HCT116 (cell line): ENCODE measurements at regions not wholly inside any gene's neighbourhood (a gene's known extent, or its start where the extent isn't known, plus 50 kb on each side); places are given as distances from the start of the nearest gene placed in this dataset.

ENCODE experiments used
- ATAC-seq: fragments of 200-7000 bp; cut with Tn5 transposase; 2 replicates; pipeline ENCODE4 v1.9.1; 2020; ENCODE audit warnings: mild to moderate bottlenecking, moderate library complexity
- BruUV-seq: library from RNA; stranded (reverse); fragments of 400-500 nt; replicated peaks from 2 replicates; lab custom pipeline; 2021; lab: Mats Ljungman, UMichigan
- CTCF ChIA-PET: fragments of 300-600 bp; sonication (Branson Sonifier 250); formaldehyde crosslinking; loops from one replicate; lab custom pipeline; 2021; ENCODE audit warnings: antibody characterized with exemption; lab: Charles Lee
- POLR2A ChIA-PET: fragments of 300-600, 350-600 bp; sonication (Branson Sonifier 250); formaldehyde crosslinking; loops from one replicate; lab custom pipeline; 2021; ENCODE audit warnings: antibody characterized with exemption; lab: Charles Lee
- RAD21 ChIA-PET, 2 experiments: fragments of 300-600 bp; sonication (Branson Sonifier 250); formaldehyde crosslinking; loops; one replicate each; lab custom pipeline; 2023; ENCODE audit warnings: low total read pairs in 2 of 2; ENCODE audit not compliant: uncharacterized antibody in 2 of 2, unreplicated experiment in 2 of 2, low non-redundant PET in 1 of 2; lab: Charles Lee
- DNase-seq: peaks from one replicate; pipeline ENCODE4 v3.0.0-alpha.2; 2010; ENCODE audit warnings: low read depth, low spot score
- H2AFZ ChIP-seq: fragments of 200-600 bp; shearing (Covaris generic), sonication (generic); 2 replicates; pipeline ENCODE4 v1.6.1; 2017; ENCODE audit warnings: low read depth, mixed run types, mixed read lengths, antibody characterized with exemption, low read length; ENCODE audit not compliant: poor library complexity, severe bottlenecking
- H3K27ac ChIP-seq: 2 replicates; pipeline ENCODE4 v1.5.1; 2012; ENCODE audit warnings: low read depth, low read length
- H3K27me3 ChIP-seq: fragments of 200-600 bp; sonication (generic); 2 replicates; pipeline ENCODE4 v1.6.1; 2016; ENCODE audit warnings: mixed run types, low read length, mixed read lengths; ENCODE audit not compliant: insufficient read depth
- H3K36me3 ChIP-seq, 2 experiments: fragments of 200-500 bp in 1 of 2; fragments of 200-600 bp in 1 of 2; sonication (Bioruptor generic) in 1 of 2; sonication (generic) in 1 of 2; 2 replicates each; pipeline versions ENCODE4 v1.5.1 to v1.6.1; 2014 to 2016; ENCODE audit warnings: low read length in 2 of 2, inconsistent platforms in 1 of 2, mixed read lengths in 1 of 2, mixed run types in 1 of 2; ENCODE audit not compliant: insufficient read depth in 2 of 2, control insufficient read depth in 1 of 2
- H3K4me1 ChIP-seq, 2 experiments: fragments of 200-600 bp in 1 of 2; sonication (generic) in 1 of 2; 2 replicates each; pipeline versions ENCODE4 v1.5.1 to v1.6.1; 2012 to 2017; ENCODE audit warnings: low read length in 2 of 2, inconsistent platforms in 1 of 2, mild to moderate bottlenecking in 1 of 2, mixed read lengths in 1 of 2, mixed run types in 1 of 2, moderate library complexity in 1 of 2; ENCODE audit not compliant: insufficient read depth in 2 of 2, control insufficient read depth in 1 of 2
- H3K4me2 ChIP-seq: fragments of 200-600 bp; sonication (generic); 2 replicates; pipeline ENCODE4 v1.6.1; 2017; ENCODE audit warnings: mixed run types, low read length, mixed read lengths
- H3K4me3 ChIP-seq, 2 experiments: fragments of 200-600 bp in 1 of 2; sonication (generic) in 1 of 2; replicated peaks in 1 of 2; 2 replicates each; pipeline ENCODE4 v1.5.1; 2011 to 2016; ENCODE audit warnings: low read length in 2 of 2, control low read depth in 1 of 2, low read depth in 1 of 2, mild to moderate bottlenecking in 1 of 2, mixed read lengths in 1 of 2, mixed run types in 1 of 2
- H3K79me2 ChIP-seq: fragments of 200-600 bp; sonication (generic); 2 replicates; pipeline ENCODE4 v1.6.1; 2017; ENCODE audit warnings: mild to moderate bottlenecking, mixed run types, low read length, moderate library complexity, mixed read lengths; ENCODE audit not compliant: insufficient read depth
- H3K9ac ChIP-seq: fragments of 200-600 bp; sonication (generic); 2 replicates; pipeline ENCODE4 v1.6.1; 2016; ENCODE audit warnings: low read length, mixed read lengths
- H3K9me2 ChIP-seq: fragments of 200-600 bp; sonication (generic), shearing (Covaris generic); 2 replicates; pipeline ENCODE4 v1.6.1; 2017; ENCODE audit warnings: mixed run types, mild to moderate bottlenecking, moderate library complexity; ENCODE audit not compliant: insufficient read depth
- H3K9me3 ChIP-seq, 2 experiments: fragments of 200-500 bp in 1 of 2; fragments of 200-600 bp in 1 of 2; sonication (Bioruptor generic) in 1 of 2; sonication (generic) in 1 of 2; 2 replicates each; pipeline ENCODE4 v1.6.1; 2014 to 2017; ENCODE audit warnings: low read length in 2 of 2, mixed read lengths in 2 of 2, inconsistent platforms in 1 of 2, low read depth in 1 of 2, mild to moderate bottlenecking in 1 of 2, mixed run types in 1 of 2, moderate library complexity in 1 of 2; ENCODE audit not compliant: control insufficient read depth in 1 of 2, insufficient read depth in 1 of 2
- H4K20me1 ChIP-seq: fragments of 200-600 bp; sonication (generic), shearing (Covaris generic); 2 replicates; pipeline ENCODE4 v1.6.1; 2017; ENCODE audit warnings: mixed run types, mild to moderate bottlenecking, moderate library complexity; ENCODE audit not compliant: insufficient read depth
- CBX3 ChIP-seq: IDR thresholded peaks from 2 replicates; pipeline ENCODE4 v1.6.1; 2012; ENCODE audit warnings: low read depth
- FOSL1 ChIP-seq: IDR thresholded peaks from 2 replicates; pipeline ENCODE4 v1.6.1; 2012; ENCODE audit warnings: low read depth
- JUND ChIP-seq: IDR thresholded peaks from 2 replicates; pipeline ENCODE4 v1.6.1; 2012
- POLR2A ChIP-seq: IDR thresholded peaks from 2 replicates; pipeline ENCODE4 v1.7.0; 2011; ENCODE audit warnings: borderline replicate concordance; ENCODE audit not compliant: insufficient read depth, insufficient read length; ENCODE audit errors: extremely low read depth
- POLR2AphosphoS5 ChIP-seq: IDR thresholded peaks from 2 replicates; pipeline ENCODE4 v1.6.1; 2011; ENCODE audit warnings: mild to moderate bottlenecking, low read depth, low read length, moderate library complexity
- SIN3A ChIP-seq: IDR thresholded peaks from 2 replicates; pipeline ENCODE4 v1.6.1; 2012; ENCODE audit warnings: low read depth
- TCF7L2 ChIP-seq: IDR thresholded peaks from 2 replicates; pipeline ENCODE4 v1.7.0; 2011; ENCODE audit warnings: borderline replicate concordance, inconsistent platforms; ENCODE audit not compliant: insufficient read depth, insufficient read length; ENCODE audit errors: extremely low read depth
- YY1 ChIP-seq: IDR thresholded peaks from 2 replicates; pipeline ENCODE4 v1.6.1; 2011; ENCODE audit warnings: low read length, low read depth, moderate library complexity, mild to moderate bottlenecking; ENCODE audit not compliant: insufficient replicate concordance; ENCODE audit errors: extremely low read depth
- ZNF274 ChIP-seq: fragments of 200-500 bp; sonication (Bioruptor generic); IDR thresholded peaks from 2 replicates; pipeline ENCODE4 v1.6.1; 2014; ENCODE audit warnings: mild to moderate bottlenecking, low read depth, low read length, inconsistent platforms
- intact Hi-C: fragments of 100-400 bp; cut with micrococcal nuclease; formaldehyde crosslinking; loops from 2 replicates; pipeline ENCODE4 v1.10.0; 2022
- TF ChIP-seq, protein P1 (sequence below): IDR thresholded peaks from 2 replicates; pipeline ENCODE4 v1.6.1; 2012

DNA sequence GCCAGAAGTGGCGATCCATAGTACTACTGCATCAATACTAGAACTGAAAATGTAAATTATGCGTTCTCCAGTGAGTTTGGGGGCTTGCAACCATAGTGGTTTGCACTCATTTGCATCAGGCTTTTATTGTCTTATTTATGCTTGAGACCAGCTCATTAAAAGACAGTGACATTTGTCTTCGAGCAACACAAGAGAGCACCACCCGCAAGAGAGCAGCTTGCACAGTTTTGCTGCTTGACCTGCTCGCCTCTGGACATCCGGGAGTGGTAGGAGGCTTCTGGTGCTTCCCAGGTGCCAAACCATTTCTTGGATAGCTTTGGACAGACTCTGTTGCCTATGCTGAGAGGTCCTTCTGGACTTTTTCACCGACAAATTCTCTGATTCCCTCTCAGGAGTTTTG, 294.6 kb downstream of the MEX3B start:
- H3K27me3 ChIP-seq = peaks cover 61% of the 10 kb centered on the region
- H3K9ac ChIP-seq = no peak overlapping the region
- H3K79me2 ChIP-seq = no peaks in the 10 kb centered on the region
- no peaks in the 10 kb centered on the region for H4K20me1 ChIP-seq
- ChIA-PET POLR2A (no interaction called here), CTCF (no interaction called here), RAD21 (no interaction called here)
- no peaks in the 10 kb centered on the region for H3K36me3 ChIP-seq
- no peak overlapping the region for H3K4me3 ChIP-seq
- H2AFZ ChIP-seq = no peak overlapping the region
- no peak for TF ChIP-seq POLR2A
- no peak for TF ChIP-seq JUND
- TF ChIP-seq CBX3 = no peak
- TF ChIP-seq SIN3A = no peak
- ATAC-seq (no peak), DNase-seq (no peak)
- no peaks in the 10 kb centered on the region for H3K9me3 ChIP-seq
- H3K4me2 ChIP-seq = no peak overlapping the region
- H3K27ac ChIP-seq = no peak overlapping the region
- H3K9me2 ChIP-seq = no peaks in the 10 kb centered on the region
- no peaks in the 10 kb centered on the region for H3K4me1 ChIP-seq
- intact Hi-C loops = loop anchor here (10.0 kb wide), 1 partner anchor 276 kb away; no protein-coding TSS in a partner anchor
- no TSS peak for BruUV-seq

DNA sequence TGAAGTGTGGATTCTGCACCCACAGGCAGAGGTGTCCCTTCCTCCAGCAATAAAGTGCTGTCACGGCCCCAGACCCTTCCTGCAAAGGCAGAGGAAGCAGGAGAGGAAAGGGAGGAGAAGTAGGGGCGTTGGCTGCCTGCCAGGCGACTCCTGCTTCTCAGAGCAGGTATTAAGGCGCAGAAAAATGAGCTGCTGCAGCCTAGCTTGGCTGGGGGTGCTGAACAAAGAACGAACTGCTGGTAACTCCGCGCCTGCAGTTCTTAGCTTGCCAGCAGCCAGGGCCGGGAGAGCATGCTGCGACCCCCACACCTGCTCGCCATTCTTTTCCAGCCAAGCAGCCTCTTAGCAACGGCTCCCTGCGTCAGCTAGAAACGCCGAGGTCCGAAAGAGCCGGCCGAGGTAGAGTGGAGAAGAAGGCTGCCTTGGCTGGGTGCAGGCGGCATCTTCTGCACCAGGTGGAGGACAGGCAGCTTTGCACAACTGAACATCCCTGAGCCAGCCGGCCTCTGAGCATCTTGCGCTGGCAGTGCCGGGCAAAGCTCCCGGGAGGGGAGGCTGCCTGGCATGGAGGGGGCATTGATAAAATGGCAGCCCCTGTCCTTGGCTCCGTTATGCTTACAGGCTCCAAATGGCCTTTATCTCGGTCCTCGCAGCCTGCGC, 296.0 kb downstream of the MEX3B start:
- Histone ChIP-seq H3K9ac (no peak overlapping the region), H3K9me2 (no peaks in the 10 kb centered on the region), H3K9me3 (no peaks in the 10 kb centered on the region), H3K4me3 (no peak overlapping the region), H3K27ac (no peak overlapping the region), H2AFZ (no peak overlapping the region), H4K20me1 (no peaks in the 10 kb centered on the region), H3K79me2 (no peaks in the 10 kb centered on the region), H3K27me3 (peaks cover 51% of the 10 kb centered on the region), H3K4me1 (no peaks in the 10 kb centered on the region), H3K36me3 (no peaks in the 10 kb centered on the region), H3K4me2 (no peak overlapping the region)
- intact Hi-C loops = loop anchor here (10.0 kb wide), 1 partner anchor 275 kb away; no protein-coding TSS in a partner anchor
- TF ChIP-seq, protein P1, sequence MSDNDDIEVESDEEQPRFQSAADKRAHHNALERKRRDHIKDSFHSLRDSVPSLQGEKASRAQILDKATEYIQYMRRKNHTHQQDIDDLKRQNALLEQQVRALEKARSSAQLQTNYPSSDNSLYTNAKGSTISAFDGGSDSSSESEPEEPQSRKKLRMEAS = no peak
- no peak for TF ChIP-seq POLR2AphosphoS5
- TF ChIP-seq TCF7L2 = no peak
- no peak for TF ChIP-seq FOSL1
- TF ChIP-seq ZNF274 = no peak
- no peak for TF ChIP-seq YY1
- TF ChIP-seq JUND = no peak
- POLR2A ChIA-PET = no interaction called here
- BruUV-seq = no TSS peak
- CTCF ChIA-PET = no interaction called here
- ATAC-seq = no peak
- DNase-seq = no peak
- RAD21 ChIA-PET = no interaction called here
